HepG2 (cell line): ENCODE measurements at regions not wholly inside any gene's neighbourhood (a gene's known extent, or its start where the extent isn't known, plus 50 kb on each side); places are given as distances from the start of the nearest gene placed in this dataset.

ENCODE experiments used
- ATAC-seq: fragments of 200-7000 bp; cut with Tn5 transposase; 3 replicates; pipeline ENCODE4 v1.9.1; 2020; ENCODE audit warnings: mild to moderate bottlenecking, moderate library complexity
- BruUV-seq: library from RNA; stranded (reverse); fragments of 400-500 nt; replicated peaks from 2 replicates; lab custom pipeline; 2021; lab: Mats Ljungman, UMichigan
- CTCF ChIA-PET: fragments of 300-600 bp; formaldehyde crosslinking; extraction: SDS; loops from one replicate; lab custom pipeline; 2021; ENCODE audit warnings: low total read pairs, inconsistent platforms, low intra/inter-chr PET ratio; lab: Yijun Ruan, JAX
- POLR2A ChIA-PET: fragments of 350-600 bp; sonication (Branson Sonifier 250); formaldehyde crosslinking; loops from one replicate; lab custom pipeline; 2020; ENCODE audit warnings: antibody characterized with exemption, inconsistent platforms; lab: Yijun Ruan, JAX
- DNase-seq: peaks from one replicate; pipeline ENCODE4 v3.0.0-alpha.2; 2015; ENCODE audit warnings: low spot score
- FAIRE-seq: peaks from 3 replicates; lab custom pipeline; 2011; peaks lifted over from hg19 to GRCh38; lab: Jason Lieb, UNC
- H2AFZ ChIP-seq: one replicate; pipeline ENCODE4 v1.6.1; 2011; ENCODE audit warnings: low read length, inconsistent platforms
- H3K27ac ChIP-seq: fragments of 300-600 bp; 3 replicates; pipeline ENCODE4 v1.8.0; 2011; ENCODE audit warnings: mixed run types, mild to moderate bottlenecking, mixed read lengths, low read length, inconsistent platforms; ENCODE audit not compliant: insufficient read depth; ENCODE audit errors: extremely low read length
- H3K27me3 ChIP-seq, 2 experiments: fragments of 200-600 bp in 1 of 2; 2 replicates in 1 of 2; 3 replicates in 1 of 2; pipeline versions ENCODE4 v1.6.0 to v1.8.0; 2011; ENCODE audit warnings: low read length in 2 of 2, mild to moderate bottlenecking in 2 of 2, moderate library complexity in 2 of 2, inconsistent platforms in 1 of 2; ENCODE audit not compliant: insufficient read depth in 2 of 2, control insufficient read depth in 1 of 2
- H3K36me3 ChIP-seq, 2 experiments: fragments of 200-600 bp in 1 of 2; replicated peaks in 1 of 2; 2 replicates in 1 of 2; 3 replicates in 1 of 2; pipeline versions ENCODE4 v1.5.1 to v1.8.0; 2011; ENCODE audit warnings: low read length in 2 of 2, inconsistent platforms in 1 of 2; ENCODE audit not compliant: insufficient read depth in 2 of 2, control insufficient read depth in 1 of 2
- H3K4me1 ChIP-seq: 2 replicates; pipeline ENCODE4 v1.5.1; 2012; ENCODE audit warnings: low read length, inconsistent platforms; ENCODE audit not compliant: insufficient read depth
- H3K4me2 ChIP-seq: 2 replicates; pipeline ENCODE4 v1.6.0; 2011; ENCODE audit warnings: low read depth, low read length, inconsistent platforms
- H3K4me3 ChIP-seq, 3 experiments: fragments of 200-600 bp in 1 of 3; sonication (generic), shearing (Covaris generic) in 1 of 3; replicated peaks in 1 of 3; 2 replicates each; pipeline ENCODE4 v1.5.1; 2011 to 2016; ENCODE audit warnings: low read length in 3 of 3, inconsistent platforms in 2 of 3, low read depth in 2 of 3, mild to moderate bottlenecking in 2 of 3, control low read depth in 1 of 3, mixed read lengths in 1 of 3; ENCODE audit not compliant: insufficient read depth in 1 of 3
- H3K79me2 ChIP-seq: one replicate; pipeline ENCODE4 v1.6.1; 2011; ENCODE audit warnings: low read length, inconsistent platforms; ENCODE audit not compliant: insufficient read depth
- H3K9ac ChIP-seq: 2 replicates; pipeline ENCODE4 v1.6.0; 2011; ENCODE audit warnings: mild to moderate bottlenecking, low read depth, low read length, inconsistent platforms; ENCODE audit not compliant: insufficient read depth
- H3K9me3 ChIP-seq: 2 replicates; pipeline ENCODE4 v1.5.1; 2012; ENCODE audit warnings: mild to moderate bottlenecking, low read length
- H4K20me1 ChIP-seq: 2 replicates; pipeline ENCODE4 v1.6.0; 2011; ENCODE audit warnings: inconsistent platforms, mild to moderate bottlenecking, low read length, moderate library complexity; ENCODE audit not compliant: insufficient read depth
- KAT2B ChIP-seq: fragments of 150-350 bp; IDR thresholded peaks from 2 replicates; pipeline ENCODE4 v1.6.1; 2014; ENCODE audit warnings: low read depth, low read length, borderline replicate concordance
- KDM3A ChIP-seq: IDR thresholded peaks from 2 replicates; pipeline ENCODE4 v1.6.1; 2018; ENCODE audit warnings: low read depth, missing compliant biosample characterization
- NFIC ChIP-seq: IDR thresholded peaks from 2 replicates; pipeline ENCODE4 v1.6.1; 2012; ENCODE audit warnings: mild to moderate bottlenecking, low read length, inconsistent platforms
- NR1H2 ChIP-seq: sonication (generic); formaldehyde crosslinking; IDR thresholded peaks from 2 replicates; pipeline ENCODE4 v1.8.1; 2022; ENCODE audit warnings: low read depth, missing genetic modification reagents, borderline replicate concordance
- POLR2AphosphoS5 ChIP-seq: IDR thresholded peaks from 2 replicates; pipeline ENCODE4 v1.6.1; 2012; ENCODE audit warnings: low read depth, low read length
- PRMT3 ChIP-seq: sonication (generic); formaldehyde crosslinking; IDR thresholded peaks from 2 replicates; pipeline ENCODE4 v1.8.1; 2022; ENCODE audit warnings: low read depth, mild to moderate bottlenecking, moderate library complexity, missing genetic modification reagents, borderline replicate concordance
- SAP130 ChIP-seq: IDR thresholded peaks from 2 replicates; pipeline ENCODE4 v1.6.1; 2016; ENCODE audit warnings: low read depth
- SKI ChIP-seq: fragments of 450-650 bp; IDR thresholded peaks from one replicate; pipeline ENCODE4 v1.6.1; 2018; ENCODE audit warnings: mild to moderate bottlenecking; ENCODE audit not compliant: partially characterized antibody
- SMYD3 ChIP-seq: sonication (generic); formaldehyde crosslinking; IDR thresholded peaks from 2 replicates; pipeline ENCODE4 v1.8.1; 2023; ENCODE audit warnings: mild to moderate bottlenecking, missing genetic modification reagents
- U2AF2 ChIP-seq: fragments of 200-400 bp; formaldehyde crosslinking; IDR thresholded peaks from 2 replicates; pipeline ENCODE4 v1.6.1; 2017; ENCODE audit warnings: low read depth, mild to moderate bottlenecking, low read length
- WIZ ChIP-seq: sonication (generic); formaldehyde crosslinking; IDR thresholded peaks from 2 replicates; pipeline ENCODE4 v1.5.1; 2020; ENCODE audit warnings: mild to moderate bottlenecking, missing genetic modification reagents
- YEATS2 ChIP-seq: sonication (generic); formaldehyde crosslinking; IDR thresholded peaks from 2 replicates; pipeline ENCODE4 v1.4.0; 2020; ENCODE audit warnings: missing genetic modification reagents, borderline replicate concordance
- ZC3H13 ChIP-seq: sonication (generic); formaldehyde crosslinking; IDR thresholded peaks from 2 replicates; pipeline ENCODE4 v1.8.1; 2023; ENCODE audit warnings: mild to moderate bottlenecking, missing genetic modification reagents, moderate library complexity
- ZNF160 ChIP-seq: sonication (generic); formaldehyde crosslinking; IDR thresholded peaks from 2 replicates; pipeline ENCODE4 v1.8.0; 2022; ENCODE audit warnings: mild to moderate bottlenecking, inconsistent platforms, missing genetic modification reagents
- ZNF773 ChIP-seq: sonication (generic); formaldehyde crosslinking; IDR thresholded peaks from 2 replicates; pipeline ENCODE4 v1.4.0; 2020; ENCODE audit warnings: missing genetic modification reagents, borderline replicate concordance
- ZSCAN31 ChIP-seq: sonication (generic); formaldehyde crosslinking; IDR thresholded peaks from 2 replicates; pipeline ENCODE4 v1.5.0; 2020; ENCODE audit warnings: low read depth, mild to moderate bottlenecking, missing genetic modification reagents
- WGBS: methylation state at CpG from one replicate; pipeline ENCODE4 v1.1.6; 2017; ENCODE audit warnings: low lambda C conversion rate; 5-methylcytosine and 5-hydroxymethylcytosine counted together
- in situ Hi-C: cut with HindIII; loops from 2 replicates; pipeline ENCODE4 v1.10.0; 2017; ENCODE audit warnings: low pct_unique_long_range_greater_than_20kb; ENCODE audit not compliant: extremely low pct_ligation_motif_present
- intact Hi-C: fragments of 100-400 bp; cut with micrococcal nuclease; formaldehyde crosslinking; loops from one replicate; pipeline ENCODE4 v1.10.0; 2022; ENCODE audit not compliant: unreplicated experiment
- TF ChIP-seq, protein P1 (sequence below): sonication (generic); formaldehyde crosslinking; IDR thresholded peaks from 2 replicates; pipeline ENCODE4 v1.4.0; 2020; ENCODE audit warnings: mild to moderate bottlenecking, missing genetic modification reagents
- TF ChIP-seq, protein P2 (sequence below): sonication (generic); formaldehyde crosslinking; IDR thresholded peaks from 2 replicates; pipeline ENCODE4 v1.4.0; 2020; ENCODE audit warnings: mild to moderate bottlenecking, low read depth, missing genetic modification reagents
- TF ChIP-seq, protein P3 (sequence below): sonication (generic); formaldehyde crosslinking; IDR thresholded peaks from 2 replicates; pipeline ENCODE4 v1.8.0; 2022; ENCODE audit warnings: missing genetic modification reagents, mild to moderate bottlenecking, moderate library complexity, borderline replicate concordance
- TF ChIP-seq, protein P4 (sequence below): sonication (generic); formaldehyde crosslinking; IDR thresholded peaks from 2 replicates; pipeline ENCODE4 v1.5.0; 2020; ENCODE audit warnings: missing genetic modification reagents

DNA sequence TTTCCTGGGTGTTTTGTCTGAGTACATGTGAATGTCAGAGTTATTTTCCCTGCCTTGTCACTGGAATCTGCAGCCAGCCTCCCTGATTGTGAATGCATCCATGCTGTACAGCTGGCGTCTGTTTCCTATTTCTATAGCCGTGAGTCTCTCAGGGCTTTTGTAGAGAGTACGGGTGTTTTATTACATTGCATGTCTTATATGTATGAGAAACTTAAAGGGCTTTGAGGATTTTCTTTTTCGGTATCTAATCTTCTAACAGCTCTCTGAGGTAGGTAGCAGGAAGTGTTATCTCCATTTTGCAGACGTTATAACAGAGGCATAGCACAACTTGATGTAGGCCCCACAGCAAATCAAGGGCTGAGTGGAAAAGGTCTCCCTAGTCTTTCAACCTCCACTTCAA lies 272.9 kb downstream of the PRL start:
- ChIA-PET POLR2A (no interaction called here), CTCF (no interaction called here)
- TF ChIP-seq ZSCAN31 (CRISPR knock-in tag) (no peak), NFIC (no peak), PRMT3 (CRISPR knock-in tag) (no peak), SKI (no peak), KAT2B (no peak), ZNF160 (no peak), WIZ (CRISPR knock-in tag) (no peak), NR1H2 (CRISPR knock-in tag) (no peak), KDM3A (CRISPR knock-in tag) (no peak), ZC3H13 (CRISPR knock-in tag) (no peak), POLR2AphosphoS5 (no peak), ZNF773 (CRISPR knock-in tag) (no peak), SMYD3 (CRISPR knock-in tag) (no peak), SAP130 (CRISPR knock-in tag) (no peak), U2AF2 (no peak), YEATS2 (no peak)
- TF ChIP-seq, protein P1, sequence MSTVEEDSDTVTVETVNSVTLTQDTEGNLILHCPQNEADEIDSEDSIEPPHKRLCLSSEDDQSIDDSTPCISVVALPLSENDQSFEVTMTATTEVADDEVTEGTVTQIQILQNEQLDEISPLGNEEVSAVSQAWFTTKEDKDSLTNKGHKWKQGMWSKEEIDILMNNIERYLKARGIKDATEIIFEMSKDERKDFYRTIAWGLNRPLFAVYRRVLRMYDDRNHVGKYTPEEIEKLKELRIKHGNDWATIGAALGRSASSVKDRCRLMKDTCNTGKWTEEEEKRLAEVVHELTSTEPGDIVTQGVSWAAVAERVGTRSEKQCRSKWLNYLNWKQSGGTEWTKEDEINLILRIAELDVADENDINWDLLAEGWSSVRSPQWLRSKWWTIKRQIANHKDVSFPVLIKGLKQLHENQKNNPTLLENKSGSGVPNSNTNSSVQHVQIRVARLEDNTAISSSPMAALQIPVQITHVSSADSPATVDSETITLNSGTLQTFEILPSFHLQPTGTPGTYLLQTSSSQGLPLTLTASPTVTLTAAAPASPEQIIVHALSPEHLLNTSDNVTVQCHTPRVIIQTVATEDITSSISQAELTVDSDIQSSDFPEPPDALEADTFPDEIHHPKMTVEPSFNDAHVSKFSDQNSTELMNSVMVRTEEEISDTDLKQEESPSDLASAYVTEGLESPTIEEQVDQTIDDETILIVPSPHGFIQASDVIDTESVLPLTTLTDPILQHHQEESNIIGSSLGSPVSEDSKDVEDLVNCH, result no peak
- TF ChIP-seq, protein P2, sequence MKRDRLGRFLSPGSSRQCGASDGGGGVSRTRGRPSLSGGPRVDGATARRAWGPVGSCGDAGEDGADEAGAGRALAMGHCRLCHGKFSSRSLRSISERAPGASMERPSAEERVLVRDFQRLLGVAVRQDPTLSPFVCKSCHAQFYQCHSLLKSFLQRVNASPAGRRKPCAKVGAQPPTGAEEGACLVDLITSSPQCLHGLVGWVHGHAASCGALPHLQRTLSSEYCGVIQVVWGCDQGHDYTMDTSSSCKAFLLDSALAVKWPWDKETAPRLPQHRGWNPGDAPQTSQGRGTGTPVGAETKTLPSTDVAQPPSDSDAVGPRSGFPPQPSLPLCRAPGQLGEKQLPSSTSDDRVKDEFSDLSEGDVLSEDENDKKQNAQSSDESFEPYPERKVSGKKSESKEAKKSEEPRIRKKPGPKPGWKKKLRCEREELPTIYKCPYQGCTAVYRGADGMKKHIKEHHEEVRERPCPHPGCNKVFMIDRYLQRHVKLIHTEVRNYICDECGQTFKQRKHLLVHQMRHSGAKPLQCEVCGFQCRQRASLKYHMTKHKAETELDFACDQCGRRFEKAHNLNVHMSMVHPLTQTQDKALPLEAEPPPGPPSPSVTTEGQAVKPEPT (CRISPR knock-in tag), result no peak
- TF ChIP-seq, protein P3, sequence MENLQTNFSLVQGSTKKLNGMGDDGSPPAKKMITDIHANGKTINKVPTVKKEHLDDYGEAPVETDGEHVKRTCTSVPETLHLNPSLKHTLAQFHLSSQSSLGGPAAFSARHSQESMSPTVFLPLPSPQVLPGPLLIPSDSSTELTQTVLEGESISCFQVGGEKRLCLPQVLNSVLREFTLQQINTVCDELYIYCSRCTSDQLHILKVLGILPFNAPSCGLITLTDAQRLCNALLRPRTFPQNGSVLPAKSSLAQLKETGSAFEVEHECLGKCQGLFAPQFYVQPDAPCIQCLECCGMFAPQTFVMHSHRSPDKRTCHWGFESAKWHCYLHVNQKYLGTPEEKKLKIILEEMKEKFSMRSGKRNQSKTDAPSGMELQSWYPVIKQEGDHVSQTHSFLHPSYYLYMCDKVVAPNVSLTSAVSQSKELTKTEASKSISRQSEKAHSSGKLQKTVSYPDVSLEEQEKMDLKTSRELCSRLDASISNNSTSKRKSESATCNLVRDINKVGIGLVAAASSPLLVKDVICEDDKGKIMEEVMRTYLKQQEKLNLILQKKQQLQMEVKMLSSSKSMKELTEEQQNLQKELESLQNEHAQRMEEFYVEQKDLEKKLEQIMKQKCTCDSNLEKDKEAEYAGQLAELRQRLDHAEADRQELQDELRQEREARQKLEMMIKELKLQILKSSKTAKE (CRISPR knock-in tag), result no peak
- TF ChIP-seq, protein P4, sequence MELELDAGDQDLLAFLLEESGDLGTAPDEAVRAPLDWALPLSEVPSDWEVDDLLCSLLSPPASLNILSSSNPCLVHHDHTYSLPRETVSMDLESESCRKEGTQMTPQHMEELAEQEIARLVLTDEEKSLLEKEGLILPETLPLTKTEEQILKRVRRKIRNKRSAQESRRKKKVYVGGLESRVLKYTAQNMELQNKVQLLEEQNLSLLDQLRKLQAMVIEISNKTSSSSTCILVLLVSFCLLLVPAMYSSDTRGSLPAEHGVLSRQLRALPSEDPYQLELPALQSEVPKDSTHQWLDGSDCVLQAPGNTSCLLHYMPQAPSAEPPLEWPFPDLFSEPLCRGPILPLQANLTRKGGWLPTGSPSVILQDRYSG (CRISPR knock-in tag), result no peak
- ATAC-seq (no peak), FAIRE-seq (no peak), DNase-seq (no peak)
- Histone ChIP-seq H2AFZ (no peak overlapping the region), H3K4me3 (no peak overlapping the region), H3K27ac (no peak overlapping the region), H3K79me2 (no peaks in the 10 kb centered on the region), H3K4me2 (no peak overlapping the region), H3K9ac (no peak overlapping the region), H4K20me1 (no peaks in the 10 kb centered on the region), H3K36me3 (no peaks in the 10 kb centered on the region), H3K4me1 (no peaks in the 10 kb centered on the region), H3K27me3 (no peaks in the 10 kb centered on the region), H3K9me3 (peaks cover 10% of the 10 kb centered on the region)
- no TSS peak for BruUV-seq
- intact Hi-C loops, result no loop called here
- 51% methylated on average over 5 of the region's 5 CpGs for WGBS
- in situ Hi-C loops, result no loop called here
